ENCODE measurements at regions not wholly inside any gene's neighbourhood (a gene's known extent, or its start where the extent isn't known, plus 50 kb on each side); places are given as distances from the start of the nearest gene placed in this dataset.

GRCh38 chr13:52905701-52906100 is 57.3 kb upstream of the PCDH8 start:
- TF ChIP-seq CTCF (IDR thresholded peaks at IDR 0.05; ENCODE audit: insufficient read depth, low read depth, low read length, missing control alignments), result no peak
- H3K4me3 ChIP-seq (ENCODE audit: low read length), result no peak overlapping the region
- no peak for DNase-seq (ENCODE audit: low read depth)

GRCh38 chr13:52903320-52903719 is 54.9 kb upstream of the PCDH8 start:
- no peak for TF ChIP-seq CTCF (IDR thresholded peaks at IDR 0.05; ENCODE audit: insufficient read depth, low read depth, low read length, missing control alignments)

DNA sequence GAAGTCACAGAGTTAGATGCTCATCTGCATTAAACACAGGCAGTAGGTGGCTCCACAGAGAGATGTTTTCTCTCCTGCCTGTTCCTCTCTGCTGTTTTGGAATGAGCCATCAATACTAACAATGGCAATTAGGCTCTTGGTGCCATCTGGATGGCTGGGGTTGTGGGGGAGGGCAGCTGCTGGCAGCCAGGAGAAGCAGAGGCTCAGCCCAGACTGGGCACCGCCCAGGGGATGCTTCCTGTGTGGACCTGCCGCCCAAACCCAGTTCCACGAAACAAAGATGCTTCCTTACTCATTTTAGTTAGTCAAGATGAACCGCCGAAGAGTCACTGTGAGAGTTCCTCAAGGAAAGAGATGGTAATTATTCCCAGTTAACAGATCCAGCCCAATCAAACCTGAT is 50.8 kb upstream of the PCDH8 start:
- DNase-seq (ENCODE audit: low read depth), result no peak
- H3K4me3 ChIP-seq (ENCODE audit: low read length), result no peak overlapping the region
- no peak for TF ChIP-seq CTCF (IDR thresholded peaks at IDR 0.05; ENCODE audit: insufficient read depth, low read depth, low read length, missing control alignments)

More at GRCh38 chr13:52903320-52903719, 54.9 kb upstream of the PCDH8 start:
- H3K4me3 ChIP-seq (ENCODE audit: low read length), result no peak overlapping the region
- no peak for DNase-seq (ENCODE audit: low read depth)
